ENCODE measurements at regions not wholly inside any gene's neighbourhood (a gene's known extent, or its start where the extent isn't known, plus 50 kb on each side); places are given as distances from the start of the nearest gene placed in this dataset.

- TF ChIP-seq POLR2A (IDR thresholded peaks at IDR 0.05; ENCODE audit: low read length) (no peak), GATA1 (IDR thresholded peaks at IDR 0.05; ENCODE audit: low read depth, low read length) (no peak)
Measured at GRCh38 chr17:68766640-68767039, 165.5 kb upstream of the FAM20A start.

Data from erythroblast (primary cell).